EH (cell line): ENCODE measurements at regions not wholly inside any gene's neighbourhood (a gene's known extent, or its start where the extent isn't known, plus 50 kb on each side); places are given as distances from the start of the nearest gene placed in this dataset.

ENCODE experiments used
- DNase-seq: peaks from one replicate; pipeline ENCODE4 v3.0.0-alpha.2; 2015; ENCODE audit warnings: low read depth

DNA sequence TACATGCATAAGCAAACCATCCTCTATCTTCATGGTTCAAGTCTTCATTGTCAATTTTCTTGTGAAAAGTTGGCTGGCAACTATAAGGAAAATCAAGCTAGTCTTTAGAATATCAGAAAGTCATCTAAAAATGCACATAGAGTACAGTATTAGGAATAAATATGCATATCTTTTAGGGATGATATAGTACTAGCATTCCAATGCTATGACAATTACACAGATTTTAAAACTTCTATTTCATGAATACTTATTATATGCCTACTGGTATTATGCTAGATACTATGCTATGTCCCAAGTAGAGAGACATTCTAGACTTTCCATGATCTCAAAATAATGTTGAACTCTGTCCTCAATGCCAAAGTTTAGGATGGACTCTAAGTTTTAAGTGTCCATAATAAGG lies 81.3 kb upstream of the NAALADL2 start:
- peak; percentile 21 for DNase-seq

DNA sequence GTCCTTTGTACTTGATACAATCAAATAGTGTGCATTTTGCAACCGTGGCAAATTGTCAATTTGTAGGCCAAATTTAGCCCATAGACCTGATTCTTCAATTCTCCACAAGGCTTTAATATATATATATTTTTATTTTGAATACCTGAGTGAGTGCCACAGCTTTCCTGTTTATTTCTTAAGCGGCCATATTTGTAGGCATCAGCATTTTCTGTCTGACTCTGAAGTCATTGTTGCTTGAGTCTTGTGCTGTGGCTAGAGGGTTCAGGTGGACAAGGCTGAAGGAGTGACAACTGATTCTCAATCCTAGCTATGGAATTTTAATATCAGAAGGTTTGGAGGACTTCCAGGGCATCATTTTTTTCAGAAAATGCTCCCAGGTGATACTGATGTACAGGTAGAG lies 75.6 kb upstream of the NAALADL2 start:
- no peak for DNase-seq

GRCh38 chr3:174784206-174784934 lies 74.8 kb upstream of the NAALADL2 start:
- DNase-seq = peak; percentile 15

- DNase-seq = no peak
Observed at GRCh38 chr3:174786825-174787224, 72.3 kb upstream of the NAALADL2 start.

GRCh38 chr3:174791161-174791560 lies 68.0 kb upstream of the NAALADL2 start:
- no peak for DNase-seq

DNA sequence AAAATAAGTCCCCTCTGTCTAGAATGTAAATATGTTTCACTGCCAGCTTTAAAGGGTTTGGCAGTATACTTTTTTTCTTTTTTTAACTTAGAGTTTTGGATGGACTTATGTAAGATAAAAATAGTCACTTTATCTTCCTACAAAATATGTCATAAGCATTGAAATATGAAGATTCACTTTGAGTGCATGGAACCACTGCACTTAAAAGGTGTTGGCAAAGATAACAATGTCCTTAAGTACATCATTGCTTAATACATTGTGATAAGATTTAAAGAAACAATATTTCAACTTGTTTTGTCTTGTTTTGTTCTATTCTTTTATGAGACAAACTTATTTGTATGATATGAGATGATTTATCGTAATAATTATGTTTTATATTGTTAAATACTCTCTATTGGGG lies 66.3 kb upstream of the NAALADL2 start:
- DNase-seq = no peak
